Gastrocnemius medialis (tissue), 4 donors: ENCODE measurements at regions not wholly inside any gene's neighbourhood (a gene's known extent, or its start where the extent isn't known, plus 50 kb on each side); places are given as distances from the start of the nearest gene placed in this dataset.

Source experiments
- ATAC-seq, 2 donors: fragments of 150-250 bp; one replicate each; pipeline ENCODE4 v1.9.1; 2016
- DNase-seq, 2 donors: peaks; one replicate each; pipeline ENCODE4 v3.0.0-alpha.2; 2019
- H3K27ac ChIP-seq, 4 donors: fragments of 200-600 bp; sonication (generic); 1 replicate in 1 of 4; 2 replicates in 3 of 4; pipeline ENCODE4 v1.5.1; 2016 to 2018; ENCODE audit warnings: mild to moderate bottlenecking in 2 of 4, moderate library complexity in 1 of 4
- H3K27me3 ChIP-seq, 3 donors: fragments of 200-600 bp; sonication (generic) in 2 of 3; 1 replicate in 1 of 3; 2 replicates in 2 of 3; pipeline versions ENCODE4 v1.5.1 to v1.6.0; 2016 to 2019; ENCODE audit warnings: mild to moderate bottlenecking in 1 of 3, moderate library complexity in 1 of 3
- H3K36me3 ChIP-seq, 2 donors: fragments of 200-600 bp; sonication (generic) in 1 of 2; one replicate each; pipeline ENCODE4 v1.5.1; 2017 to 2018
- H3K4me1 ChIP-seq, 2 donors: fragments of 200-600 bp; sonication (generic) in 1 of 2; one replicate each; pipeline ENCODE4 v1.5.1; 2016 to 2017; ENCODE audit warnings: mild to moderate bottlenecking in 2 of 2
- H3K4me3 ChIP-seq, 4 donors: fragments of 200-600 bp; sonication (generic) in 3 of 4; 1 replicate in 1 of 4; 2 replicates in 3 of 4; pipeline ENCODE4 v1.5.1; 2016 to 2019; ENCODE audit warnings: mild to moderate bottlenecking in 2 of 4
- H3K9me3 ChIP-seq, 3 donors: fragments of 200-600 bp; sonication (generic) in 2 of 3; 1 replicate in 1 of 3; 2 replicates in 2 of 3; pipeline ENCODE4 v1.5.1; 2016 to 2019
- CTCF ChIP-seq, 5 experiments: fragments of 450-650 bp in 3 of 5; fragments of 200-600 bp in 2 of 5; sonication (generic) in 2 of 5; IDR thresholded peaks in 4 of 5; conservative IDR thresholded peaks in 1 of 5; 1 replicate in 4 of 5; 2 replicates in 1 of 5; pipeline ENCODE4 v1.5.1; 2016 to 2019; ENCODE audit warnings: antibody characterized with exemption in 5 of 5, mild to moderate bottlenecking in 3 of 5, moderate library complexity in 3 of 5
- POLR2A ChIP-seq, 2 donors: fragments of 450-650 bp; IDR thresholded peaks; one replicate each; pipeline ENCODE4 v1.6.1; 2017; ENCODE audit warnings: antibody characterized with exemption in 2 of 2, mild to moderate bottlenecking in 2 of 2, moderate library complexity in 2 of 2
- in situ Hi-C, 4 donors: fragments of 200-750 bp; cut with MboI; loops; one replicate each; pipeline versions ENCODE4 v1.15.0 to v1.8.0; 2017; ENCODE audit warnings: low sequenced_read_pairs in 4 of 4
- intact Hi-C: fragments of 100-400 bp; cut with DNase I; formaldehyde crosslinking; loops from one replicate; pipeline ENCODE4 v1.15.1; 2023; ENCODE audit warnings: low total_unique reads

GRCh38 chr7:41855798-41856197, 152.9 kb upstream of the INHBA start:
- DNase-seq, result no peak
- no peak for ATAC-seq
- H3K9me3 ChIP-seq, result no peaks in the 10 kb centered on the region
- H3K36me3 ChIP-seq, result no peaks in the 10 kb centered on the region
- no peak for TF ChIP-seq CTCF (IDR thresholded peaks at IDR 0.05 in 4 of 5, conservative IDR thresholded peaks at IDR 0.05 in 1 of 5)
- no peak for TF ChIP-seq POLR2A (IDR thresholded peaks at IDR 0.05)
- in situ Hi-C loops, result no loop called here
- H3K27ac ChIP-seq, result no peak overlapping the region
- no peaks in the 10 kb centered on the region for H3K27me3 ChIP-seq
- H3K4me1 ChIP-seq, result no peaks in the 10 kb centered on the region
- intact Hi-C loops, result no loop called here
- no peak overlapping the region for H3K4me3 ChIP-seq

- no peaks in the 10 kb centered on the region for H3K4me1 ChIP-seq
- ATAC-seq (no peak), DNase-seq (no peak)
- H3K4me3 ChIP-seq, result no peak overlapping the region
- H3K36me3 ChIP-seq, result no peaks in the 10 kb centered on the region
- no peak overlapping the region for H3K27ac ChIP-seq
- no peaks in the 10 kb centered on the region for H3K9me3 ChIP-seq
- H3K27me3 ChIP-seq, result no peaks in the 10 kb centered on the region
- intact Hi-C loops, result no loop called here
- no peak for TF ChIP-seq POLR2A (IDR thresholded peaks at IDR 0.05)
- no peak for TF ChIP-seq CTCF (IDR thresholded peaks at IDR 0.05 in 4 of 5, conservative IDR thresholded peaks at IDR 0.05 in 1 of 5)
- in situ Hi-C loops, result no loop called here
Measured at GRCh38 chr7:41847606-41848005, 144.7 kb upstream of the INHBA start.

GRCh38 chr7:41847151-41847550, 144.3 kb upstream of the INHBA start:
- no peaks in the 10 kb centered on the region for H3K9me3 ChIP-seq
- DNase-seq (no peak), ATAC-seq (no peak)
- H3K36me3 ChIP-seq, result no peaks in the 10 kb centered on the region
- TF ChIP-seq CTCF (IDR thresholded peaks at IDR 0.05 in 4 of 5, conservative IDR thresholded peaks at IDR 0.05 in 1 of 5) (no peak), POLR2A (IDR thresholded peaks at IDR 0.05) (no peak)
- in situ Hi-C loops (no loop called here), intact Hi-C loops (no loop called here)
- H3K27ac ChIP-seq, result no peak overlapping the region
- no peaks in the 10 kb centered on the region for H3K4me1 ChIP-seq
- no peaks in the 10 kb centered on the region for H3K27me3 ChIP-seq
- H3K4me3 ChIP-seq, result no peak overlapping the region

- ATAC-seq (no peak), DNase-seq (no peak)
- in situ Hi-C loops (no loop called here), intact Hi-C loops (no loop called here)
- no peak for TF ChIP-seq CTCF (IDR thresholded peaks at IDR 0.05 in 4 of 5, conservative IDR thresholded peaks at IDR 0.05 in 1 of 5)
- TF ChIP-seq POLR2A (IDR thresholded peaks at IDR 0.05), result no peak
- Histone ChIP-seq H3K4me3 (no peak overlapping the region), H3K36me3 (no peaks in the 10 kb centered on the region), H3K27me3 (no peaks in the 10 kb centered on the region), H3K27ac (no peak overlapping the region), H3K4me1 (no peaks in the 10 kb centered on the region), H3K9me3 (no peaks in the 10 kb centered on the region)
Measured at GRCh38 chr7:41842956-41843355, 140.1 kb upstream of the INHBA start.

- ATAC-seq (no peak), DNase-seq (no peak)
- intact Hi-C loops (no loop called here), in situ Hi-C loops (no loop called here)
- no peaks in the 10 kb centered on the region for H3K4me1 ChIP-seq
- H3K27ac ChIP-seq, result no peak overlapping the region
- no peak for TF ChIP-seq POLR2A (IDR thresholded peaks at IDR 0.05)
- TF ChIP-seq CTCF (IDR thresholded peaks at IDR 0.05 in 4 of 5, conservative IDR thresholded peaks at IDR 0.05 in 1 of 5), result no peak
- no peaks in the 10 kb centered on the region for H3K27me3 ChIP-seq
- H3K9me3 ChIP-seq, result no peaks in the 10 kb centered on the region
- no peaks in the 10 kb centered on the region for H3K36me3 ChIP-seq
- no peak overlapping the region for H3K4me3 ChIP-seq
Measured at GRCh38 chr7:41837916-41838315, 135.0 kb upstream of the INHBA start.
